ENCODE measurements at regions not wholly inside any gene's neighbourhood (a gene's known extent, or its start where the extent isn't known, plus 50 kb on each side); places are given as distances from the start of the nearest gene placed in this dataset.

DNA sequence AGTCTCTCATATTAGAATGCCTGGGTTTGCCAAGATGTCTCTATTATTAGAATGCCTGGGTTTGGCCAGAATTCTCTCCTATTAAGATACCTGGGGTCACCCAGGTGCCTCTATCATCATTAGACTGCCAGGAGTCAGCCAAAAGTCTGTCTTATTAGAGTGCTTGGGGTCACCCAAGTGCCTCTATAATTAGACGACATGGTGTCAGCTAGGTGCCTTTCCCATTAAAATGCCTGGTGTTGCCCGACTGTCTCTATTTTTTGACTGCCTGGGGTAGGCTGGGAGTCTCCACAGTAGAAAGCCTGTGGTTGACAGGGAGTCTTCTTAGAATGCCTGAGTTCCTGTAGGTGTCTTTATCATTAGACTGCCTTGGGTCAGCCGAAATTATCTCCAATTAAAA is 1536.6 kb downstream of the UQCRFS1 start:
- H3K9me3 ChIP-seq = no peaks in the 10 kb centered on the region
- DNase-seq (ENCODE audit: low spot score in 2 of 2) = no peak
- TF ChIP-seq, protein P1, sequence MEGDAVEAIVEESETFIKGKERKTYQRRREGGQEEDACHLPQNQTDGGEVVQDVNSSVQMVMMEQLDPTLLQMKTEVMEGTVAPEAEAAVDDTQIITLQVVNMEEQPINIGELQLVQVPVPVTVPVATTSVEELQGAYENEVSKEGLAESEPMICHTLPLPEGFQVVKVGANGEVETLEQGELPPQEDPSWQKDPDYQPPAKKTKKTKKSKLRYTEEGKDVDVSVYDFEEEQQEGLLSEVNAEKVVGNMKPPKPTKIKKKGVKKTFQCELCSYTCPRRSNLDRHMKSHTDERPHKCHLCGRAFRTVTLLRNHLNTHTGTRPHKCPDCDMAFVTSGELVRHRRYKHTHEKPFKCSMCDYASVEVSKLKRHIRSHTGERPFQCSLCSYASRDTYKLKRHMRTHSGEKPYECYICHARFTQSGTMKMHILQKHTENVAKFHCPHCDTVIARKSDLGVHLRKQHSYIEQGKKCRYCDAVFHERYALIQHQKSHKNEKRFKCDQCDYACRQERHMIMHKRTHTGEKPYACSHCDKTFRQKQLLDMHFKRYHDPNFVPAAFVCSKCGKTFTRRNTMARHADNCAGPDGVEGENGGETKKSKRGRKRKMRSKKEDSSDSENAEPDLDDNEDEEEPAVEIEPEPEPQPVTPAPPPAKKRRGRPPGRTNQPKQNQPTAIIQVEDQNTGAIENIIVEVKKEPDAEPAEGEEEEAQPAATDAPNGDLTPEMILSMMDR (IDR thresholded peaks at IDR 0.05) = no peak
- intact Hi-C loops (cut with DNase I) = no loop called here
- H3K27ac ChIP-seq = no peak overlapping the region
- no peaks in the 10 kb centered on the region for H3K27me3 ChIP-seq
- no peak overlapping the region for H3K4me3 ChIP-seq
- no peaks in the 10 kb centered on the region for H3K36me3 ChIP-seq
- H3K4me1 ChIP-seq = no peaks in the 10 kb centered on the region

DNA sequence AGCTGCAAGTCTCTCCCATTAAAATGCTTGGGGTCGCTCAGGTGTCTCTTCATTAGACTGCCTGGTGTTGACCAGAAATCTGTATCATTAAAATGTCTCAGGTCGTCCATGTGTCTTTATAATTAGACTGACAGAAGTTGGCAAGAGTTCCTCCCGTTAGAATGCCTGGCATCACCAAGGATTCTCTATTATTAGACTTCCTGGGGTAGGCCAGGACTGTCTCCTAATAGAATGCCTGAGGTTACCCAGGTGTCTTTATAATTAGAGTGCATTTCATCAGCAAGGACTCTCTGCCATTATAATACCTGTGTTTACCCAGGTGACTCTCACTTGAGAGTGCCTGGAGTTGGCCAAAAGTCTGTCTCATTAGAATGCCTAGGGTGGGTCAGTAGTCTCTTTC is 1537.2 kb downstream of the UQCRFS1 start:
- no peak for DNase-seq (ENCODE audit: low spot score in 2 of 2)
- no peaks in the 10 kb centered on the region for H3K4me1 ChIP-seq
- intact Hi-C loops (cut with DNase I) = no loop called here
- no peaks in the 10 kb centered on the region for H3K36me3 ChIP-seq
- H3K9me3 ChIP-seq = no peaks in the 10 kb centered on the region
- no peaks in the 10 kb centered on the region for H3K27me3 ChIP-seq
- H3K27ac ChIP-seq = no peak overlapping the region
- TF ChIP-seq, protein P1 (IDR thresholded peaks at IDR 0.05) = no peak
- no peak overlapping the region for H3K4me3 ChIP-seq

DNA sequence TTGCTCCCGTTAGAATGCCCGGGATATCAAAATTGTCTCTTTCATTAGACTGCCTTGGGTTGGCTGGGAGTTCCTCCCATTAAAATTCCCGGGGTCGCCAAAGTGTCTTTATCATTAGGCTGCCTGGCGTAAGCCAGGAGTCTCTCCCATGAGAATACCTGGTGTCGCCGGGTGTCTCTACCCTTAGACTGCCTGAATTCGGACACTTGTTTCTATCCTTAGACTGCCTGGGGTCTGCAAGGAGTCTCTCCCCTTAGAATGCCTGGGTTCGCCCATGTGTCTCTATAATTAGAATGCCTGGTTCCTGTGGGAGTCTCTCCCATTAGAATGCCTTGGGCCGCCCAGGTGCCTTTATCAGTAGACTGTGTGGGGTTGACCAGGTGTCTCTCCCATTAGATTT is 1538.2 kb downstream of the UQCRFS1 start:
- Histone ChIP-seq H3K4me1 (no peaks in the 10 kb centered on the region), H3K36me3 (no peaks in the 10 kb centered on the region), H3K27ac (no peak overlapping the region), H3K4me3 (no peak overlapping the region), H3K27me3 (no peaks in the 10 kb centered on the region), H3K9me3 (no peaks in the 10 kb centered on the region)
- TF ChIP-seq, protein P1 (IDR thresholded peaks at IDR 0.05) = no peak
- intact Hi-C loops (cut with DNase I) = no loop called here
- no peak for DNase-seq (ENCODE audit: low spot score in 2 of 2)

DNA sequence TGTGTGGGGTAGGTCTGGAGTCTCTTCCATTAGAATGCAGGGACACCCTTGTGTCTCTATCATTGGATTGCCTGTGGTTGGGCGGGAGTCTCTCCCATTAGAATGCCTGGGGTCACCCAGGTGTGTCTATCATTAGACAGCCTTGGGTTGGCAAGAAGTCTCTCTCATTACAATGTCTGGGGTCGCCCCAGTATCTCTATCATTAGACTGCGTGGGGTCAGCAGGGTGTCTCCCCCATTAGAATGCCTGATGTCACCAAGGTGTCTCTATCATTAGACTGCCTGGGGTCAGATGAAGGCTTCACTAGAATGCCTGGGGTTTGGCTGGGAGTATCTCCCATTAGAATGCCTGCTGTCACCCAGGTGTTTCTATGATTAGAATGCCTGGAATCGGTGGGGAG is 1539.0 kb downstream of the UQCRFS1 start:
- Histone ChIP-seq H3K27me3 (no peaks in the 10 kb centered on the region), H3K4me1 (no peaks in the 10 kb centered on the region), H3K27ac (no peak overlapping the region), H3K36me3 (no peaks in the 10 kb centered on the region), H3K4me3 (no peak overlapping the region), H3K9me3 (no peaks in the 10 kb centered on the region)
- TF ChIP-seq, protein P1 (IDR thresholded peaks at IDR 0.05) = no peak
- no peak for DNase-seq (ENCODE audit: low spot score in 2 of 2)
- intact Hi-C loops (cut with DNase I) = no loop called here

DNA sequence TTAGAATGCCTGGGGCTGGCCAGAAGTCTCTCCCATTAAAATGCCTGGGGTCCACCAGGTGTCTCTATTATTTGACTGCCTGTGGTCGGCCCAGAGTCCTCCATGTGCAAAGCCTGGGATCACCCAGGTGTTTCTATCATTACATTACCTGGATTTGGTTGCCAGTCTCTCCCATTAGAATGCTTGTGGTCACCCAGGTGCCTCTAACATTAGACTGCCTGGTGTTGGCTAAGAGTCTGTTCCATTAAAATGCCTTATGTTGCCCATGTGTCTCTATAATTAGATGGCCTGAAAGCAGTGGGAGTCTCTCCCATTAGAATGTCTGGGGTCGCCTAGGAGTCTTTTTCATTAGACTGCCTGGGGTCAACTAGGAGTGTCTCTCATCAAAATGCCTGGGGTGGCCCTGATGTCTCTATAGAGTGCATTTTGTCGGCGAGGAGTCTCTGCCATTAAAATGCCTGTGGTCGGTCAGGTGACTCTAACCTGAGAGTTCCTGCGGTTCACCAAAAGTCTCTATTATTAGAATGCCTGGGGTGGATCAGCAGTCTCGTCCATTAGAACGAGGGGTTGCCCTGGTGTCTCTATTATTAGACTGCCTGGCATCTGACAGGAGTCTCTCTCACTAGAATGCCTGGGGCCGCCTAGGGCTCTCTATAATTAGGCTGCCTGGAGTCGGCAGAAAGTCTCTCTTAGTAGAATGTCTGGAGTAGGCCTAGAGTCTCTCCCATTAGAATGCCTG is 1540.5 kb downstream of the UQCRFS1 start:
- TF ChIP-seq, protein P1 (IDR thresholded peaks at IDR 0.05) = no peak
- Histone ChIP-seq H3K36me3 (no peaks in the 10 kb centered on the region), H3K4me3 (no peak overlapping the region), H3K9me3 (no peaks in the 10 kb centered on the region), H3K27me3 (no peaks in the 10 kb centered on the region), H3K4me1 (no peaks in the 10 kb centered on the region), H3K27ac (no peak overlapping the region)
- no peak for DNase-seq (ENCODE audit: low spot score in 2 of 2)
- intact Hi-C loops (cut with DNase I) = no loop called here

DNA sequence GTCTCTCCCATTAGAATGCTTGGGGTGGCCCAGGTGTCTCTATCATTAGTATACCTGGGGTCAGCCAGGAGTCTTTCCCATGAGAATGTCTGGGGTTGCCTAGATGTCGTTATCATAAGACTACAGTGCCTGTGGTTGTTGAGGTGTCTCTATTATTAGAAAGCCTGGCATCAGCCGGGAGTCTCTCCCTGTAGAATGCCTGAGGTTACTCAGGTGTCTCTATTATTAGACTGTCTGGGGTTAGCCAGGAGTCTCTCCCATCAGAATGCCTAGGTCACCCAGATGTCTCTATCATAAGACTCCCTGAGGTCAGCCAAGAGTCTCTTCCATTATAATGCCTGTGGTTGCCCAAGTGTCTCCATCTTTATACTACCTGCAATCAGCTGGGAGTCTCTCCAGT is 1541.1 kb downstream of the UQCRFS1 start:
- Histone ChIP-seq H3K4me3 (no peak overlapping the region), H3K36me3 (no peaks in the 10 kb centered on the region), H3K9me3 (no peaks in the 10 kb centered on the region), H3K27me3 (no peaks in the 10 kb centered on the region), H3K27ac (no peak overlapping the region), H3K4me1 (no peaks in the 10 kb centered on the region)
- TF ChIP-seq, protein P1 (IDR thresholded peaks at IDR 0.05) = no peak
- intact Hi-C loops (cut with DNase I) = no loop called here
- DNase-seq (ENCODE audit: low spot score in 2 of 2) = no peak
